ENCODE measurements at regions not wholly inside any gene's neighbourhood (a gene's known extent, or its start where the extent isn't known, plus 50 kb on each side); places are given as distances from the start of the nearest gene placed in this dataset.

- FAIRE-seq (no peak), DNase-seq (ENCODE audit: insufficient read length, low spot score) (no peak)
- TF ChIP-seq SPI1 (IDR thresholded peaks at IDR 0.05; ENCODE audit: low read depth, low read length) (no peak), POLR2AphosphoS5 (IDR thresholded peaks at IDR 0.05; ENCODE audit: low read depth, low read length) (no peak), POU2F2 (IDR thresholded peaks at IDR 0.05; ENCODE audit: low read depth, low read length) (no peak)
Measured at GRCh38 chr9:38194870-38195269, 125.8 kb upstream of the SHB start.

DNA sequence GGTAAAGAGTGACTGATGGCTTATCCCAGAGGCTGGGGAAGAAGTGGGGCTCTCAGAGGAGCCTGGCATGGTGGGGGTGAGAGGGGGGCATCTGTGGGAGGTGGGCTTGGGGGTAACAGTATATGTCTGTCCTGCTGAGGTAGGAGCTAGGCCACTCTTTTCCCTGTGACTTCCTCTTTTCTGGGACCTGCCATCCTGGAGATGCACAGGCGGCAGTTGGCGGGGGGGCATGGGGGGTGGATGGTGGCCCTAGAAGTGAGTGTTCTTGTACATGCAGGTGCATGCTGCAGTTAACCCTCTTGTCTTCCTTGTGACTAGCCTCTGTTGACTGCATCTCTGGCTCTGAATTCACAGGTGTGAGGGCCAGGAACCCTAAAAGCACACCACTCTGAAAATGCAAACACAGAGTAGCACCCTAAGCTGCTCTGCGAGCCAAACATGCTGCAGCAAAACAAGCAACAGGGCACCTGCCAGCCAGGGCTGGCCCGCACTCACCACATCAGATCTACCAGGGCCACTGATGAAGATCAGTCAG lies 123.8 kb upstream of the SHB start:
- TF ChIP-seq SPI1 (IDR thresholded peaks at IDR 0.05; ENCODE audit: low read depth, low read length) (peak; percentile 46; the same call in 1 of the 2 replicates), TAF1 (IDR thresholded peaks at IDR 0.05; ENCODE audit: low read depth, low read length) (no peak)
- no peak for FAIRE-seq
- DNase-seq (ENCODE audit: insufficient read length, low spot score), result no peak

GRCh38 chr9:38186404-38187115 lies 117.5 kb upstream of the SHB start:
- FAIRE-seq, result no peak
- TF ChIP-seq POLR2A (IDR thresholded peaks at IDR 0.05; ENCODE audit: low read depth, low read length) (no peak), PAX5 (IDR thresholded peaks at IDR 0.05; ENCODE audit: insufficient read depth, low read length, severe bottlenecking) (no peak), SPI1 (IDR thresholded peaks at IDR 0.05; ENCODE audit: low read depth, low read length) (no peak), TAF1 (IDR thresholded peaks at IDR 0.05; ENCODE audit: low read depth, low read length) (no peak), POLR2AphosphoS5 (IDR thresholded peaks at IDR 0.05; ENCODE audit: low read depth, low read length) (no peak), POU2F2 (IDR thresholded peaks at IDR 0.05; ENCODE audit: low read depth, low read length) (no peak)
- no peak for DNase-seq (ENCODE audit: insufficient read length, low spot score)

- DNase-seq (ENCODE audit: insufficient read length, low spot score) (no peak), FAIRE-seq (no peak)
Measured at GRCh38 chr9:38185647-38186403, 116.8 kb upstream of the SHB start.

DNA sequence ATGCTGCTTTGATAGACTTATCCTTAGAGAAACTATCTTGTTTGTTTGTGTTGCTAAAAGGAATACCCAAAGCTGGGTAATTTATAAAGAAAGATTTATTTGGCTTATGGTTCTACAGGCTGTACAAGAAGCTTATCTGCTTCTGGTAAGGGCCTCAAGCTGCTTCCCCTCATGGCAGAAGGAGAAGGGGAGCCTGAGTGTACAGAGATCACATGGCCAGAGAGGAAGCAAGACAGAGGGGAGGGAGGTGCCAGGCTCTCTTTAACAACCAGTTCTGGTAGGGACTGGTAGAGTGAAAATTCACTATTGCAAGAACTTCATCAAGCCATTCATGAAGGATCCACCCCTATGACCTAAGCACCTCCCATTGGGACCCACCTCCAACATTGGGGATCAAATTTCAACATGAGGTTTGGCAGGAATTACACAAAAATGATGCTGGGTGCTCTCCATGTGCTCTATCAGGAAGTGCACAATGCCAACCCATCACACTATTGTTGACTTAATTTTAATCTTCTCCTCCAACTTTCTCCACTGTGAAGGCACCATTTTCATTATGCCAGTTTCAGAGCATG lies 115.1 kb upstream of the SHB start:
- DNase-seq (ENCODE audit: insufficient read length, low spot score), result no peak
- TF ChIP-seq SPI1 (IDR thresholded peaks at IDR 0.05; ENCODE audit: low read depth, low read length) (no peak), PAX5 (IDR thresholded peaks at IDR 0.05; ENCODE audit: insufficient read depth, low read length, severe bottlenecking) (no peak), POU2F2 (IDR thresholded peaks at IDR 0.05; ENCODE audit: low read depth, low read length) (no peak), POLR2A (IDR thresholded peaks at IDR 0.05; ENCODE audit: low read depth, low read length) (no peak), TAF1 (IDR thresholded peaks at IDR 0.05; ENCODE audit: low read depth, low read length) (no peak), POLR2AphosphoS5 (IDR thresholded peaks at IDR 0.05; ENCODE audit: low read depth, low read length) (no peak)
- FAIRE-seq, result no peak

More at GRCh38 chr9:38185647-38186403, 116.8 kb upstream of the SHB start:
- TF ChIP-seq SPI1 (IDR thresholded peaks at IDR 0.05; ENCODE audit: low read depth, low read length), result no peak
- TF ChIP-seq TAF1 (IDR thresholded peaks at IDR 0.05; ENCODE audit: low read depth, low read length), result no peak

- TF ChIP-seq PAX5 (IDR thresholded peaks at IDR 0.05; ENCODE audit: insufficient read depth, low read length, severe bottlenecking) (no peak), POLR2A (IDR thresholded peaks at IDR 0.05; ENCODE audit: low read depth, low read length) (no peak), POU2F2 (IDR thresholded peaks at IDR 0.05; ENCODE audit: low read depth, low read length) (no peak), POLR2AphosphoS5 (IDR thresholded peaks at IDR 0.05; ENCODE audit: low read depth, low read length) (no peak), SPI1 (IDR thresholded peaks at IDR 0.05; ENCODE audit: low read depth, low read length) (no peak), TAF1 (IDR thresholded peaks at IDR 0.05; ENCODE audit: low read depth, low read length) (no peak)
- DNase-seq (ENCODE audit: insufficient read length, low spot score), result no peak
- FAIRE-seq, result peak; percentile 20
Measured at GRCh38 chr9:38182321-38182720, 113.3 kb upstream of the SHB start.

DNA sequence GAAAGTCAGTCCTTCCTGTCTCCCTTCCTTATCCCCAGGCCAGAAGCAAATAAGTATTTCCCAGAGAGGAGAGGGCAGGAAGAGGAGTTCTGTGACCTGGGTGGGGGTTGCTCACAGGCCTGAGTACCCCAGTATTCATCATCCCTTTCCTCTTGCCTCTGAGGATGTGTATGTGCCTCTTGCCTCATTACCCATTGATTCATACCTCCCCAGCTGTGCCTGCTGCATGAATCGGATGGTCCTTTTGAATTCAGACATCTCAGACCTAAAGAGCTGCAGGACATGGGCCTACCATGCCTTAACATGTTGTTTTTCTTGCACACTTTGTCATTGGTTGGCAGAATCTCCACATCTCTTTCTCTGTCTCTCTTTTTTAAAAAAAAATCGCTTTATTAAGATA lies 112.8 kb upstream of the SHB start:
- no peak for TF ChIP-seq PAX5 (IDR thresholded peaks at IDR 0.05; ENCODE audit: insufficient read depth, low read length, severe bottlenecking)
- FAIRE-seq (no peak), DNase-seq (ENCODE audit: insufficient read length, low spot score) (no peak)

- TF ChIP-seq SPI1 (IDR thresholded peaks at IDR 0.05; ENCODE audit: low read depth, low read length) (no peak), POLR2A (IDR thresholded peaks at IDR 0.05; ENCODE audit: low read depth, low read length) (no peak), PAX5 (IDR thresholded peaks at IDR 0.05; ENCODE audit: insufficient read depth, low read length, severe bottlenecking) (no peak), POU2F2 (IDR thresholded peaks at IDR 0.05; ENCODE audit: low read depth, low read length) (no peak), TAF1 (IDR thresholded peaks at IDR 0.05; ENCODE audit: low read depth, low read length) (no peak), POLR2AphosphoS5 (IDR thresholded peaks at IDR 0.05; ENCODE audit: low read depth, low read length) (no peak)
- FAIRE-seq, result no peak
- DNase-seq (ENCODE audit: insufficient read length, low spot score), result no peak
Measured at GRCh38 chr9:38181232-38181631, 112.2 kb upstream of the SHB start.

GRCh38 chr9:38180656-38181055 lies 111.6 kb upstream of the SHB start:
- TF ChIP-seq PAX5 (IDR thresholded peaks at IDR 0.05; ENCODE audit: insufficient read depth, low read length, severe bottlenecking), result no peak
- TF ChIP-seq SPI1 (IDR thresholded peaks at IDR 0.05; ENCODE audit: low read depth, low read length), result no peak
- TF ChIP-seq POLR2A (IDR thresholded peaks at IDR 0.05; ENCODE audit: low read depth, low read length), result no peak
- TF ChIP-seq POU2F2 (IDR thresholded peaks at IDR 0.05; ENCODE audit: low read depth, low read length), result no peak
- no peak for TF ChIP-seq POLR2AphosphoS5 (IDR thresholded peaks at IDR 0.05; ENCODE audit: low read depth, low read length)
- TF ChIP-seq TAF1 (IDR thresholded peaks at IDR 0.05; ENCODE audit: low read depth, low read length), result no peak
- FAIRE-seq (no peak), DNase-seq (ENCODE audit: insufficient read length, low spot score) (no peak)

DNA sequence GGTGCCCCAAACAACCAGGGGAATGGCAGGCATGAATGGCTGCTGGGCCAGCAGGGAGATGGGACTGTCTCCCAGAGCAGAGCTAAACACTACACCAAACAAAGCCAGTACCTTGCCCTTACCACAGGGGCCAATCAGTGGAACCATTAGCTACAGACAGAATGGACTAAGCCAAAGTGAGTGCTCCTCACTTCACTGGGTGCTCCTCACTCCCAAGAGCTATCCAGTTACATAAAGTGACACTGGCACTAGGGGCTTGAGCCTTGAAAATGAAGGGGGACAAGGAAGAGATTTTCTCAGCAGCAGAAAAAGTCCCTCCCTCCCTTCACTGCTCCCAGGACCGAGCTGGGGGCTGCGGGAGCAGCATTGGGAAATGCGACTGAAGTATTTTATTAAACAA lies 110.9 kb upstream of the SHB start:
- FAIRE-seq (no peak), DNase-seq (ENCODE audit: insufficient read length, low spot score) (no peak)
- no peak for TF ChIP-seq SPI1 (IDR thresholded peaks at IDR 0.05; ENCODE audit: low read depth, low read length)
- no peak for TF ChIP-seq POLR2AphosphoS5 (IDR thresholded peaks at IDR 0.05; ENCODE audit: low read depth, low read length)
- no peak for TF ChIP-seq TAF1 (IDR thresholded peaks at IDR 0.05; ENCODE audit: low read depth, low read length)
- TF ChIP-seq PAX5 (IDR thresholded peaks at IDR 0.05; ENCODE audit: insufficient read depth, low read length, severe bottlenecking), result no peak
- no peak for TF ChIP-seq POU2F2 (IDR thresholded peaks at IDR 0.05; ENCODE audit: low read depth, low read length)
- TF ChIP-seq POLR2A (IDR thresholded peaks at IDR 0.05; ENCODE audit: low read depth, low read length), result no peak
